Ishikawa (cell line): ENCODE measurements at regions not wholly inside any gene's neighbourhood (a gene's known extent, or its start where the extent isn't known, plus 50 kb on each side); places are given as distances from the start of the nearest gene placed in this dataset.

Experiments used
- CEBPB ChIP-seq: IDR thresholded peaks from 2 replicates; pipeline ENCODE4 v1.6.1; 2012
- CREB1 ChIP-seq: IDR thresholded peaks from 2 replicates; pipeline ENCODE4 v1.6.1; 2012; ENCODE audit warnings: low read depth
- EGR1 ChIP-seq: IDR thresholded peaks from 2 replicates; pipeline ENCODE4 v1.6.1; 2012
- EP300 ChIP-seq: IDR thresholded peaks from 2 replicates; pipeline ENCODE4 v1.6.1; 2012; ENCODE audit warnings: borderline replicate concordance
- FOXM1 ChIP-seq: IDR thresholded peaks from 2 replicates; pipeline ENCODE4 v1.6.1; 2012; ENCODE audit warnings: low read depth, borderline replicate concordance
- NFIC ChIP-seq: IDR thresholded peaks from 2 replicates; pipeline ENCODE4 v1.6.1; 2012
- RAD21 ChIP-seq: IDR thresholded peaks from 2 replicates; pipeline ENCODE4 v1.6.1; 2012; ENCODE audit warnings: low read depth
- TAF1 ChIP-seq: IDR thresholded peaks from 2 replicates; pipeline ENCODE4 v1.6.1; 2012; ENCODE audit warnings: low read depth, mild to moderate bottlenecking
- TCF12 ChIP-seq: IDR thresholded peaks from 2 replicates; pipeline ENCODE4 v1.6.1; 2012; ENCODE audit warnings: low read depth
- TEAD4 ChIP-seq: IDR thresholded peaks from 2 replicates; pipeline ENCODE4 v1.6.1; 2012
- YY1 ChIP-seq: IDR thresholded peaks from 2 replicates; pipeline ENCODE4 v1.6.1; 2012; ENCODE audit warnings: low read depth
- TF ChIP-seq, protein P1 (sequence below): IDR thresholded peaks from 2 replicates; pipeline ENCODE4 v1.6.1; 2012
- TF ChIP-seq, protein P2 (sequence below): IDR thresholded peaks from 2 replicates; pipeline ENCODE4 v1.6.1; 2012; ENCODE audit warnings: low read depth, mild to moderate bottlenecking

DNA sequence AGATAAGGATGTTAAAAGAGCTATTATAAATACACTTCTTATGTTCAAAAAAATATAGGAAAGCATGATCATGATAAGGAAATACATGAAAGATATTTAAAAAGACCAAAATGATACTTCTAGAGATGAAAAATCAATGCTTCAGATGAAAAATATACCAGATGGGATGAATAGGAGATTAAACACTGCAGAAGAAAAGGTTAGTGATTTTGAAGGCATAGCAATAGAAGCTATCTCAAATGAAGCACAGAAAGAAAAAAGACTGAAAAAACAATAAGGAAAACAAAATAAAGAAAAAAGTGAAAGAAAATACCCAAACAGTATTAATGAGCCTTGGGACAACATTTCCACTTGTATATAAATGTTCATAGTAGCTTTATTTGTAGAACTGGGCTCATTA, 80.7 kb upstream of the LEF1 start:
- TF ChIP-seq, protein P1, sequence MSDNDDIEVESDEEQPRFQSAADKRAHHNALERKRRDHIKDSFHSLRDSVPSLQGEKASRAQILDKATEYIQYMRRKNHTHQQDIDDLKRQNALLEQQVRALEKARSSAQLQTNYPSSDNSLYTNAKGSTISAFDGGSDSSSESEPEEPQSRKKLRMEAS = no peak
- TF ChIP-seq, protein P2, sequence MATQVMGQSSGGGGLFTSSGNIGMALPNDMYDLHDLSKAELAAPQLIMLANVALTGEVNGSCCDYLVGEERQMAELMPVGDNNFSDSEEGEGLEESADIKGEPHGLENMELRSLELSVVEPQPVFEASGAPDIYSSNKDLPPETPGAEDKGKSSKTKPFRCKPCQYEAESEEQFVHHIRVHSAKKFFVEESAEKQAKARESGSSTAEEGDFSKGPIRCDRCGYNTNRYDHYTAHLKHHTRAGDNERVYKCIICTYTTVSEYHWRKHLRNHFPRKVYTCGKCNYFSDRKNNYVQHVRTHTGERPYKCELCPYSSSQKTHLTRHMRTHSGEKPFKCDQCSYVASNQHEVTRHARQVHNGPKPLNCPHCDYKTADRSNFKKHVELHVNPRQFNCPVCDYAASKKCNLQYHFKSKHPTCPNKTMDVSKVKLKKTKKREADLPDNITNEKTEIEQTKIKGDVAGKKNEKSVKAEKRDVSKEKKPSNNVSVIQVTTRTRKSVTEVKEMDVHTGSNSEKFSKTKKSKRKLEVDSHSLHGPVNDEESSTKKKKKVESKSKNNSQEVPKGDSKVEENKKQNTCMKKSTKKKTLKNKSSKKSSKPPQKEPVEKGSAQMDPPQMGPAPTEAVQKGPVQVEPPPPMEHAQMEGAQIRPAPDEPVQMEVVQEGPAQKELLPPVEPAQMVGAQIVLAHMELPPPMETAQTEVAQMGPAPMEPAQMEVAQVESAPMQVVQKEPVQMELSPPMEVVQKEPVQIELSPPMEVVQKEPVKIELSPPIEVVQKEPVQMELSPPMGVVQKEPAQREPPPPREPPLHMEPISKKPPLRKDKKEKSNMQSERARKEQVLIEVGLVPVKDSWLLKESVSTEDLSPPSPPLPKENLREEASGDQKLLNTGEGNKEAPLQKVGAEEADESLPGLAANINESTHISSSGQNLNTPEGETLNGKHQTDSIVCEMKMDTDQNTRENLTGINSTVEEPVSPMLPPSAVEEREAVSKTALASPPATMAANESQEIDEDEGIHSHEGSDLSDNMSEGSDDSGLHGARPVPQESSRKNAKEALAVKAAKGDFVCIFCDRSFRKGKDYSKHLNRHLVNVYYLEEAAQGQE = no peak
- TF ChIP-seq TAF1 = no peak
- TF ChIP-seq RAD21 = no peak
- TF ChIP-seq EGR1 = no peak
- no peak for TF ChIP-seq CREB1
- no peak for TF ChIP-seq EP300
- TF ChIP-seq CEBPB = no peak
- no peak for TF ChIP-seq FOXM1
- TF ChIP-seq YY1 = no peak
- no peak for TF ChIP-seq TEAD4
- TF ChIP-seq NFIC = no peak
- no peak for TF ChIP-seq TCF12
